ENCODE measurements at regions not wholly inside any gene's neighbourhood (a gene's known extent, or its start where the extent isn't known, plus 50 kb on each side); places are given as distances from the start of the nearest gene placed in this dataset.

- no peak for TF ChIP-seq CTCF (IDR thresholded peaks at IDR 0.05; ENCODE audit: low read length)
- no peak for TF ChIP-seq EZH2phosphoT487 (IDR thresholded peaks at IDR 0.05; ENCODE audit: low read length)
- no peak for TF ChIP-seq EZH2 (optimal IDR thresholded peaks at IDR 0.05; ENCODE audit: low read depth, low read length)
Measured at GRCh38 chr6:14047151-14047740, 70.3 kb upstream of the CD83 start.

Measured in MM.1S (cell line).